ENCODE measurements at regions not wholly inside any gene's neighbourhood (a gene's known extent, or its start where the extent isn't known, plus 50 kb on each side); places are given as distances from the start of the nearest gene placed in this dataset.

DNA sequence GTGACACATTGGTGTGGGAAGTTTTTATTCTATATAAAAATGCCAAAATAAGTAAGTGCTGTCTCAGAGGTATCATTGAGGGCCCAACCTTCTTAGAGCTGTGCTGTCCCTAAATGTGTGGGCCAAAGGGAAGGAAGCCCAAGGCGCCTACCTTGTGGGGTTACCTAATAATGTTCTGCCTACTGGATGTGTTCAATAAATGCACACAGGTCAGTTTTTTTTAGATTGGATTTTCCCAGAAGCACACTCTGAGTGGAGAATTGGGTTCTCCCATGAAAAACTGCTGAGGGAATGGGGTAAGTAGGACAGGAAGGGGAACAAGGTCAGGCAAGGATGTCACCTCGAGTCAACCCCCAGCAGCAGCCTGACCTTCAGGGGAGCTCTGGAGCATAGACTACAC is 168.7 kb upstream of the FRMD4B start:
- intact Hi-C loops (cut with micrococcal nuclease): no loop called here
- H3K4me2 ChIP-seq (replicated peaks; ENCODE audit: extremely low read depth, low read length, poor library complexity, severe bottlenecking): no peak overlapping the region
- H3K4me1 ChIP-seq (ENCODE audit: control insufficient read depth in 1 of 2, insufficient read depth in 2 of 2, low read length in 2 of 2): peaks cover 16 to 17% of the 10 kb centered on the region in 2 donors
- H3K27ac Mint-ChIP-seq: no peak overlapping the region
- H3K27me3 Mint-ChIP-seq (ENCODE audit: low read depth in 3 of 3): peaks cover 0 to 1% (median 0%) of the 10 kb centered on the region in 3 donors
- H3K27me3 ChIP-seq (ENCODE audit: control insufficient read depth in 2 of 2, insufficient read depth in 2 of 2, low read length in 2 of 2): no peaks in the 10 kb centered on the region
- no peak overlapping the region for H2AFZ ChIP-seq (ENCODE audit: insufficient read depth, low read depth, low read length, poor library complexity, severe bottlenecking)
- no peaks in the 10 kb centered on the region for H3K36me3 ChIP-seq (replicated peaks in 1 of 2; ENCODE audit: control insufficient read depth in 1 of 2, insufficient read depth in 2 of 2, low read length in 2 of 2)
- TF ChIP-seq, protein P1, sequence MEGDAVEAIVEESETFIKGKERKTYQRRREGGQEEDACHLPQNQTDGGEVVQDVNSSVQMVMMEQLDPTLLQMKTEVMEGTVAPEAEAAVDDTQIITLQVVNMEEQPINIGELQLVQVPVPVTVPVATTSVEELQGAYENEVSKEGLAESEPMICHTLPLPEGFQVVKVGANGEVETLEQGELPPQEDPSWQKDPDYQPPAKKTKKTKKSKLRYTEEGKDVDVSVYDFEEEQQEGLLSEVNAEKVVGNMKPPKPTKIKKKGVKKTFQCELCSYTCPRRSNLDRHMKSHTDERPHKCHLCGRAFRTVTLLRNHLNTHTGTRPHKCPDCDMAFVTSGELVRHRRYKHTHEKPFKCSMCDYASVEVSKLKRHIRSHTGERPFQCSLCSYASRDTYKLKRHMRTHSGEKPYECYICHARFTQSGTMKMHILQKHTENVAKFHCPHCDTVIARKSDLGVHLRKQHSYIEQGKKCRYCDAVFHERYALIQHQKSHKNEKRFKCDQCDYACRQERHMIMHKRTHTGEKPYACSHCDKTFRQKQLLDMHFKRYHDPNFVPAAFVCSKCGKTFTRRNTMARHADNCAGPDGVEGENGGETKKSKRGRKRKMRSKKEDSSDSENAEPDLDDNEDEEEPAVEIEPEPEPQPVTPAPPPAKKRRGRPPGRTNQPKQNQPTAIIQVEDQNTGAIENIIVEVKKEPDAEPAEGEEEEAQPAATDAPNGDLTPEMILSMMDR (IDR thresholded peaks at IDR 0.05): no peak
- H3K27ac ChIP-seq (ENCODE audit: low read depth in 1 of 2, low read length in 2 of 2): no peak overlapping the region
- DNase-seq: no peak
- no peaks in the 10 kb centered on the region for H3K36me3 Mint-ChIP-seq
- WGBS (ENCODE audit: insufficient coverage): 100% methylated on average over 1 of the region's 2 CpGs
- no peak overlapping the region for H3K4me3 ChIP-seq (replicated peaks in 1 of 3; ENCODE audit: low read depth in 2 of 3, low read length in 3 of 3)
- no peak overlapping the region for H3K9ac ChIP-seq (ENCODE audit: insufficient read depth, low read length, poor library complexity, severe bottlenecking)
- peaks cover 14% of the 10 kb centered on the region for H3K4me1 Mint-ChIP-seq
- no peaks in the 10 kb centered on the region for H3K79me2 ChIP-seq (ENCODE audit: insufficient read depth, low read length)
- no peaks in the 10 kb centered on the region for H4K20me1 ChIP-seq (ENCODE audit: insufficient read depth, low read length)
- H3K9me3 ChIP-seq (replicated peaks in 1 of 2; ENCODE audit: control insufficient read depth in 1 of 2, insufficient read depth in 1 of 2, low read length in 2 of 2): no peaks in the 10 kb centered on the region
- no peak overlapping the region for H3K4me3 Mint-ChIP-seq
- no peaks in the 10 kb centered on the region for H3K9me3 Mint-ChIP-seq

DNA sequence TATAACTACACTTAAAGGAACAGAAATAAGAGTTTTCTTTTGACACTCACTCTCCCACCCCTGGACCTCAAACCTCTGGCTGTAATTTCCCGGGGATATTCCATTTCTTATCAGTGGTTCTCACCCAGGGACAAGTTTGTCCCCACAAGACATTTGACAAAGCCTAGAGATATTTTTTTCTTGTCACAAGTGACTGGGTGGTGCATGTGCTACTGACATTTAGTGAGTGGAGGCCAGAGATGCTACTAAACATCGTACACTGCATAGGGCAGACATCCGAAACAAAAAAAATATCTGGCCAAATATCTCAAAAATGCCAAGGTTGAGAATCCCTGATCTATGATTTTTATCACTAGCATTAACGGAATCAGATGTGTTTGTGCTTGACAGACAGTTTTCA is 168.0 kb upstream of the FRMD4B start:
- H3K4me3 ChIP-seq (replicated peaks in 1 of 3; ENCODE audit: low read depth in 2 of 3, low read length in 3 of 3): no peak overlapping the region
- no peaks in the 10 kb centered on the region for H4K20me1 ChIP-seq (ENCODE audit: insufficient read depth, low read length)
- H3K27ac Mint-ChIP-seq: no peak overlapping the region
- H2AFZ ChIP-seq (ENCODE audit: insufficient read depth, low read depth, low read length, poor library complexity, severe bottlenecking): no peak overlapping the region
- no peaks in the 10 kb centered on the region for H3K9me3 ChIP-seq (replicated peaks in 1 of 2; ENCODE audit: control insufficient read depth in 1 of 2, insufficient read depth in 1 of 2, low read length in 2 of 2)
- no peak overlapping the region for H3K9ac ChIP-seq (ENCODE audit: insufficient read depth, low read length, poor library complexity, severe bottlenecking)
- DNase-seq: no peak
- H3K9me3 Mint-ChIP-seq: no peaks in the 10 kb centered on the region
- peaks cover 10% of the 10 kb centered on the region in 2 donors for H3K4me1 ChIP-seq (ENCODE audit: control insufficient read depth in 1 of 2, insufficient read depth in 2 of 2, low read length in 2 of 2)
- no peak overlapping the region for H3K4me2 ChIP-seq (replicated peaks; ENCODE audit: extremely low read depth, low read length, poor library complexity, severe bottlenecking)
- H3K36me3 Mint-ChIP-seq: no peaks in the 10 kb centered on the region
- no peak overlapping the region for H3K27ac ChIP-seq (ENCODE audit: low read depth in 1 of 2, low read length in 2 of 2)
- H3K27me3 ChIP-seq (ENCODE audit: control insufficient read depth in 2 of 2, insufficient read depth in 2 of 2, low read length in 2 of 2): no peaks in the 10 kb centered on the region
- H3K79me2 ChIP-seq (ENCODE audit: insufficient read depth, low read length): no peaks in the 10 kb centered on the region
- H3K36me3 ChIP-seq (replicated peaks in 1 of 2; ENCODE audit: control insufficient read depth in 1 of 2, insufficient read depth in 2 of 2, low read length in 2 of 2): no peaks in the 10 kb centered on the region
- no CpG with 5 or more reads among the region's 4 CpGs for WGBS (ENCODE audit: insufficient coverage)
- no peak overlapping the region for H3K4me3 Mint-ChIP-seq
- peaks cover 0 to 1% (median 0%) of the 10 kb centered on the region in 3 donors for H3K27me3 Mint-ChIP-seq (ENCODE audit: low read depth in 3 of 3)
- TF ChIP-seq, protein P1 (IDR thresholded peaks at IDR 0.05): no peak
- H3K4me1 Mint-ChIP-seq: peaks cover 7% of the 10 kb centered on the region
- intact Hi-C loops (cut with micrococcal nuclease): no loop called here

All from CD14-positive monocyte (primary cell).